Psoas muscle (tissue), 7 donors: ENCODE measurements at regions not wholly inside any gene's neighbourhood (a gene's known extent, or its start where the extent isn't known, plus 50 kb on each side); places are given as distances from the start of the nearest gene placed in this dataset.

Source experiments
- ATAC-seq, 4 donors: fragments of 200-7000 bp; cut with Tn5 transposase; one replicate each; pipeline ENCODE4 v1.9.1; 2020; ENCODE audit warnings: moderate library complexity in 3 of 4, mild to moderate bottlenecking in 2 of 4
- DNase-seq, 2 donors: peaks; one replicate each; pipeline ENCODE4 v3.0.0-alpha.2; 2020
- H3K27ac ChIP-seq: fragments of 200-600 bp; one replicate; pipeline ENCODE4 v1.8.0; 2022
- H3K27me3 ChIP-seq, 3 donors: fragments of 200-600 bp in 1 of 3; one replicate each; pipeline versions ENCODE4 v1.6.1 to v1.8.0; 2013 to 2022; ENCODE audit warnings: low read length in 2 of 3, mild to moderate bottlenecking in 2 of 3, moderate library complexity in 1 of 3; ENCODE audit not compliant: insufficient read depth in 3 of 3
- H3K36me3 ChIP-seq, 2 donors: fragments of 200-600 bp in 1 of 2; one replicate each; pipeline versions ENCODE4 v1.6.1 to v1.8.0; 2013 to 2022; ENCODE audit warnings: low read depth in 1 of 2, mild to moderate bottlenecking in 1 of 2, moderate library complexity in 1 of 2; ENCODE audit not compliant: insufficient read depth in 1 of 2
- H3K4me1 ChIP-seq: fragments of 200-600 bp; one replicate; pipeline ENCODE4 v1.8.0; 2022
- H3K4me3 ChIP-seq: fragments of 200-600 bp; one replicate; pipeline ENCODE4 v1.8.0; 2022; ENCODE audit warnings: mild to moderate bottlenecking
- H3K9me3 ChIP-seq: fragments of 200-600 bp; one replicate; pipeline ENCODE4 v1.8.0; 2022
- WGBS, 3 donors: extraction: QIAGEN DNeasy Blood & Tissue Kit; methylation state at CpG; one replicate each; pipeline versions ENCODE4 v1.1.6 to v1.1.7; 2013; 5-methylcytosine and 5-hydroxymethylcytosine counted together
- intact Hi-C, 2 donors: fragments of 100-400 bp; cut with DNase I; formaldehyde crosslinking; loops; one replicate each; pipeline versions ENCODE4 v1.11.0 to v1.14.2; 2022
- TF ChIP-seq, protein P1 (sequence below): fragments of 200-600 bp; IDR thresholded peaks from one replicate; pipeline ENCODE4 v1.8.0; 2022; ENCODE audit warnings: antibody characterized with exemption
- donor health status: healthy with polysubstance abuse.
- donor health status: DM: no; HTN: no; CAD: no; lungs with moderate emphysema.
- donor health status: Bipolar disorder and iron deficiency.
- donor health status: healthy.
- donor health status: DM: yes; HTN: yes; CAD: no.
- donor health status: DM: no; HTN: no; CAD: no.
- donor health status: DM: yes; HTN: yes; CAD: no.

DNA sequence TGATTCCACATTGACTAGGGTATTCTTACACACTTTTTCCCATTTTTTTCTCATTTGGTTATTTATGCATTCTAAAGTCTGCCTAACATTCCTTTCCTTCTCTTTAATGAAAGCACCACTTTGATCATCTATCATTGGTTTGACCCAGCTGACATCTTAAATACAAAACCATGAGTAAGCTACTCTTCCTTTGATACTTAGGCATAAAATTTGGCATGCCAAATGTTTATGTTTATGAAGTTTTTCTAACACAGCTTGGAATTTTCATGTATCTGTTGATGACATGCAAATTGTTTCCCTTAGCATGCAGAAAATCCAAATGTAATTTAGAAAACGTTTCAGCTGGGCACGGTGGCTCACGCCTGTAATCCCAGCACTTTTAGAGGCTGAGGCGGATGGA is 534.9 kb downstream of the QKI start:
- Histone ChIP-seq H3K27ac (no peak overlapping the region), H3K36me3 (no peaks in the 10 kb centered on the region), H3K27me3 (no peaks in the 10 kb centered on the region), H3K4me3 (no peak overlapping the region), H3K9me3 (no peaks in the 10 kb centered on the region), H3K4me1 (peaks cover 9% of the 10 kb centered on the region)
- no peak for ATAC-seq
- DNase-seq: no peak
- intact Hi-C loops: loop anchor here in 1 of 2 donors (10.0 kb wide), 1 partner anchor 135 kb away; no protein-coding TSS in a partner anchor
- WGBS, 3 donors: 71 to 79% (median 71%) methylated on average over 4 of the region's 4 CpGs
- TF ChIP-seq, protein P1, sequence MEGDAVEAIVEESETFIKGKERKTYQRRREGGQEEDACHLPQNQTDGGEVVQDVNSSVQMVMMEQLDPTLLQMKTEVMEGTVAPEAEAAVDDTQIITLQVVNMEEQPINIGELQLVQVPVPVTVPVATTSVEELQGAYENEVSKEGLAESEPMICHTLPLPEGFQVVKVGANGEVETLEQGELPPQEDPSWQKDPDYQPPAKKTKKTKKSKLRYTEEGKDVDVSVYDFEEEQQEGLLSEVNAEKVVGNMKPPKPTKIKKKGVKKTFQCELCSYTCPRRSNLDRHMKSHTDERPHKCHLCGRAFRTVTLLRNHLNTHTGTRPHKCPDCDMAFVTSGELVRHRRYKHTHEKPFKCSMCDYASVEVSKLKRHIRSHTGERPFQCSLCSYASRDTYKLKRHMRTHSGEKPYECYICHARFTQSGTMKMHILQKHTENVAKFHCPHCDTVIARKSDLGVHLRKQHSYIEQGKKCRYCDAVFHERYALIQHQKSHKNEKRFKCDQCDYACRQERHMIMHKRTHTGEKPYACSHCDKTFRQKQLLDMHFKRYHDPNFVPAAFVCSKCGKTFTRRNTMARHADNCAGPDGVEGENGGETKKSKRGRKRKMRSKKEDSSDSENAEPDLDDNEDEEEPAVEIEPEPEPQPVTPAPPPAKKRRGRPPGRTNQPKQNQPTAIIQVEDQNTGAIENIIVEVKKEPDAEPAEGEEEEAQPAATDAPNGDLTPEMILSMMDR: no peak

DNA sequence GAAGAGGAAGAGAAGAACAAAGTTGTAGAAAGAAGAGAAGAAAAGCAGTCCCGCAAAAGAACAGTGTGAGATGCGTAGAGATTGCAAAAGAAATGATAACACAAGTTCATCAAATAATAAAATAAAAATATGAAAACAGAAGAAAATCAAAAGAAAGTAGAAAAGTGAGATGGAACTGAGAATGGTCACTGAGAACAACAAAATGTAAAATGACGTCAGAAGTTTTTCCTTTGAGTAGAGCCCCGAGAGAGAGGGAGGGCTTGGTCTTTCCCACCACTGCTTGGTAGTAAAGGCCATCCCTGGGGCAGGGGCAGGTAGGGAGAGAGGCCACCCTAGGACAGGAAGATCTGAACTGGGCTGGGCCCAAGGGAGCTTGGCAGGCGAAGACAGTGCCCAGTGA is 533.7 kb downstream of the QKI start:
- no peaks in the 10 kb centered on the region for H3K36me3 ChIP-seq
- no peaks in the 10 kb centered on the region for H3K27me3 ChIP-seq
- no peaks in the 10 kb centered on the region for H3K9me3 ChIP-seq
- no peak for ATAC-seq
- TF ChIP-seq, protein P1: no peak
- intact Hi-C loops: loop anchor here in 1 of 2 donors (10.0 kb wide), 1 partner anchor 133 kb away; no protein-coding TSS in a partner anchor
- DNase-seq: no peak
- H3K4me1 ChIP-seq: peaks cover 15% of the 10 kb centered on the region
- WGBS, 3 donors: 83 to 86% (median 84%) methylated on average over 5 of the region's 5 CpGs
- H3K4me3 ChIP-seq: no peak overlapping the region
- no peak overlapping the region for H3K27ac ChIP-seq

DNA sequence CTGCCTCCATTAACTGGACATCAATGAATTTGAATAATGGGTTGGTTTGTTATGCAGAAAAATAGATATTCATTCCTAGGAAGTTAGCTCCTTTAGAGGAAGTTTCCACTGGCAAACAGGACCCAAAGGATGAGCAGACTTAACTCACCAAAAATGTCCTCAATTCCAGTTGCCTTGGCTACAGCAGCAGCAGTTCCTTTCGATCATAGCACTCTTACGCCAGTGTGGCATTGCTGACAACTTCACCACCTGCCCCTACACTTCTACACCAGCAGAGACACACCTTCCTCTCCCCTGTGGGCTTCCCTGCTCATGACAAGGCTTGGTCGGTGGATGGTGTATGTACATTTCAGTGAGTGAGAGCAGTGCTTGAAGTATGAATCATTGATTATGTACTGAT is 532.8 kb downstream of the QKI start:
- H3K4me1 ChIP-seq: peaks cover 19% of the 10 kb centered on the region
- no peaks in the 10 kb centered on the region for H3K9me3 ChIP-seq
- WGBS, 3 donors: 58 to 80% (median 77%) methylated on average over 3 of the region's 3 CpGs
- H3K36me3 ChIP-seq: no peaks in the 10 kb centered on the region
- no peak overlapping the region for H3K27ac ChIP-seq
- no peak for ATAC-seq
- DNase-seq: no peak
- TF ChIP-seq, protein P1: no peak
- no peaks in the 10 kb centered on the region for H3K27me3 ChIP-seq
- H3K4me3 ChIP-seq: no peak overlapping the region
- intact Hi-C loops: loop anchor here in 1 of 2 donors (10.0 kb wide), 1 partner anchor 132 kb away; no protein-coding TSS in a partner anchor

DNA sequence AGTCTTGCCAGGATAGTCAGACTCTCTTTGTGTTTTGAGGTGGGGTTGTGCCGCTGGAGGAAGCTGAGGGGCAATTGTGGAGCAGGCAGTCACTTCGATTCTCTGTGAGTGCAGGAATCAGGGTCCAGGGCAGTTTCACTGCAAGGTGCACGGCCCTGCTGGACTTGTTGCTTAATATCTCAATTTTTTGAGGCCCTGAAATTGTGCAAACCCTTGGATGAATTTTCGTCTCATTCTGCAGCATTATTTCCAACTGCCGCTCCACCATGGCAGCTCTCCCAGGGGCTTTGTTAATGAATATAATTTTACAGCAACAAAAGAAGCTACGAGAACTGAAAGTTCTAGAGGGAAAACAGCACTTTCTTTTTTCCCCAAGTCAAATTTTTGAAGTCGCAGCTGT is 531.9 kb downstream of the QKI start:
- no peaks in the 10 kb centered on the region for H3K9me3 ChIP-seq
- H3K4me1 ChIP-seq: peaks cover 19% of the 10 kb centered on the region
- intact Hi-C loops: loop anchor here in 1 of 2 donors (10.0 kb wide), 1 partner anchor 132 kb away; no protein-coding TSS in a partner anchor
- ATAC-seq: no peak
- no peaks in the 10 kb centered on the region for H3K27me3 ChIP-seq
- WGBS, 3 donors: 41 to 76% (median 55%) methylated on average over 7 of the region's 7 CpGs
- no peaks in the 10 kb centered on the region for H3K36me3 ChIP-seq
- H3K27ac ChIP-seq: peak overlapping the region; percentile 41
- peak; percentile 37 to 69 for DNase-seq
- TF ChIP-seq, protein P1: no peak
- H3K4me3 ChIP-seq: peak overlapping the region; percentile 8

DNA sequence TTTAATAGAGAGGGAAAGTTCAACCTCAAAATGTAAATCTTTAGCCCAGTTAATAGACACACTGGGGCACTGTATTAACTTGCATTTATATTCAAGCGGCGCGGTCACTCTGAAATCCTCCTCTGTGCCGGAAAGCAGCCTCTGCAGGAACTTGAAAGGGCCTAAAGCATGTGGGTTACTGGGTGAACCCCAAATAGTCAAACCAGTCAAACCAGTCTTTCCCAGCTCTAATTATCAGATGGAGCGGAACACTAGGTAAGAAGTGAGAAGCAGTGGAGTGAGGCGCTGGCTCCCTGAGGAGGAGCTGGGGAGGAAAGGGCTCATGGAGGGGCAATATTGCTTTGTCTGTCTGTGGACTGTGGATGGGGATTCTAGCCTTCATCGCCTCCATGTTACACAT is 531.3 kb downstream of the QKI start:
- TF ChIP-seq, protein P1: no peak
- DNase-seq (no peak), ATAC-seq (no peak)
- Histone ChIP-seq H3K4me3 (peak overlapping the region; percentile 8), H3K27ac (peak overlapping the region; percentile 41), H3K9me3 (no peaks in the 10 kb centered on the region), H3K4me1 (peaks cover 19% of the 10 kb centered on the region), H3K36me3 (no peaks in the 10 kb centered on the region), H3K27me3 (no peaks in the 10 kb centered on the region)
- WGBS, 3 donors: 93 to 95% (median 94%) methylated on average over 7 of the region's 7 CpGs
- intact Hi-C loops: loop anchor here in 1 of 2 donors (10.0 kb wide), 1 partner anchor 131 kb away; no protein-coding TSS in a partner anchor
